Smooth muscle cell (in vitro differentiated cells): ENCODE measurements at regions not wholly inside any gene's neighbourhood (a gene's known extent, or its start where the extent isn't known, plus 50 kb on each side); places are given as distances from the start of the nearest gene placed in this dataset.

Experiments
- DNase-seq: peaks from one replicate; lab custom pipeline; 2025; ENCODE audit not compliant: unreplicated experiment; lab: John Stamatoyannopoulos, UW
- H2AFZ ChIP-seq: fragments of 200-600 bp; sonication (generic); 2 replicates; pipeline ENCODE4 v1.6.0; 2016; ENCODE audit warnings: antibody characterized with exemption, low read depth, mild to moderate bottlenecking
- H3F3A ChIP-seq: fragments of 200-600 bp; sonication (generic); 2 replicates; pipeline ENCODE4 v1.6.0; 2017; ENCODE audit warnings: antibody characterized with exemption, low read depth
- H3K27ac ChIP-seq: fragments of 200-600 bp; sonication (generic); 2 replicates; pipeline ENCODE4 v1.5.1; 2016; ENCODE audit warnings: low read depth, mild to moderate bottlenecking
- H3K27me3 ChIP-seq: fragments of 200-600 bp; sonication (generic); 2 replicates; pipeline ENCODE4 v1.6.1; 2016; ENCODE audit warnings: low read depth, mild to moderate bottlenecking
- H3K36me3 ChIP-seq: fragments of 200-600 bp; sonication (generic); 2 replicates; pipeline ENCODE4 v1.5.1; 2016; ENCODE audit warnings: low read depth
- H3K4me1 ChIP-seq: fragments of 200-600 bp; sonication (generic); 2 replicates; pipeline ENCODE4 v1.5.1; 2016; ENCODE audit warnings: low read depth
- H3K4me2 ChIP-seq: fragments of 200-600 bp; sonication (generic); 2 replicates; pipeline ENCODE4 v1.6.0; 2016; ENCODE audit warnings: mild to moderate bottlenecking
- H3K4me3 ChIP-seq: fragments of 200-600 bp; sonication (generic); 2 replicates; pipeline ENCODE4 v1.5.1; 2016; ENCODE audit warnings: mild to moderate bottlenecking
- H3K79me2 ChIP-seq: fragments of 200-600 bp; sonication (generic); 2 replicates; pipeline ENCODE4 v1.6.0; 2016; ENCODE audit warnings: low read depth, mild to moderate bottlenecking
- H3K9ac ChIP-seq: fragments of 200-600 bp; sonication (generic); 2 replicates; pipeline ENCODE4 v1.6.0; 2016; ENCODE audit warnings: low read depth
- H3K9me3 ChIP-seq: fragments of 200-600 bp; sonication (generic); replicated peaks from 2 replicates; pipeline ENCODE4 v1.5.1; 2016; ENCODE audit warnings: low read depth
- H4K20me1 ChIP-seq: fragments of 200-600 bp; sonication (generic); 2 replicates; pipeline ENCODE4 v1.6.0; 2016; ENCODE audit warnings: low read depth
- whole genome bisulfite sequencing: methylation state at CpG from one replicate; pipeline ENCODE4 v1.1.7; 2016; ENCODE audit warnings: low lambda C conversion rate; 5-methylcytosine and 5-hydroxymethylcytosine counted together
- TF ChIP-seq, protein P1 (sequence below): fragments of 200-600 bp; sonication (generic); IDR thresholded peaks from 2 replicates; pipeline ENCODE4 v1.5.1; 2017; ENCODE audit warnings: borderline replicate concordance, mild to moderate bottlenecking, antibody characterized with exemption; ENCODE audit not compliant: insufficient read depth, poor library complexity, severe bottlenecking

DNA sequence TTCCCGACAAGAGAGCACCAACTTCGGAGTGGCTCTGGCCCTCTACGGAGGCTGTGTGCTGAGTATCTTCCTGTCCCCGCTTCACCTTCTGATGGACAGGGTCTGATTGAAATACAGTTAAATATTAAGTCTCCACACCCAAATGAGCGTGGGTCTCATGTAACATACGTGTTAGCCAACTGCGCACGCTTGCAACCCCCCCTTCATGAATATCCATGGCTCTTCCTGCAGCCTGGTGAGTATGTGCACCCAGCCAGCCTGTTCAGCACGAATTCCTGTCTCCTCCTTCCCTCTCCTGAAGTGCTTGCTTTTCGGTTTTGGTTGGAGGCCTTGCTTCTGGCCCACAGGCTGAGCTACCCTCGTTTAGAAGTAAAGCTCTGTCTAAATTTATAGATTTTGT, 102.9 kb upstream of the FRMD1 start:
- WGBS: 91% methylated on average over 11 of the region's 11 CpGs

DNA sequence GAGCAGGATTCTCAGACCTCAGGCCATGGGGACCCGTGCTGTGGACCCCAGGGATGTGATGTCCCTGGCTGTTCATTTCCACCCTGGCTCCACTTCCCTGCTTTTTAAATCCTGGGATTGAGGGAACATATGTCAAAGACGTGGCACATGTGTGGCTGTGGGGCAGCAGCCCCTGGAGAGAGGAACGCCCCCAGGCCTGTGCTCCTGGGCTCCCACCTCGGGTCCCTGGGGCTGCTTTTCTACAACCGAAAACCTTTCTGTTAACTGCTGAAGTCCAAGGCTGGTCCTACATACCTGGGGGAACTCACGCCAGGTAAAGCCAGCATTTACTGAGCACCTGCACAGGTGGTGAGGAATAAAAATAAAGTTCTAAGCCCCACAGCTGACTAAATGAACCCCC, 102.3 kb upstream of the FRMD1 start:
- Histone ChIP-seq H3K4me1 (peaks cover 7% of the 10 kb centered on the region), H3K4me3 (no peak overlapping the region), H2AFZ (no peak overlapping the region), H3K79me2 (no peaks in the 10 kb centered on the region), H3K27me3 (no peaks in the 10 kb centered on the region), H3K27ac (no peak overlapping the region), H3K9me3 (no peaks in the 10 kb centered on the region), H4K20me1 (no peaks in the 10 kb centered on the region), H3F3A (no peaks in the 10 kb centered on the region), H3K9ac (no peak overlapping the region), H3K36me3 (no peaks in the 10 kb centered on the region), H3K4me2 (no peak overlapping the region)
- TF ChIP-seq, protein P1, sequence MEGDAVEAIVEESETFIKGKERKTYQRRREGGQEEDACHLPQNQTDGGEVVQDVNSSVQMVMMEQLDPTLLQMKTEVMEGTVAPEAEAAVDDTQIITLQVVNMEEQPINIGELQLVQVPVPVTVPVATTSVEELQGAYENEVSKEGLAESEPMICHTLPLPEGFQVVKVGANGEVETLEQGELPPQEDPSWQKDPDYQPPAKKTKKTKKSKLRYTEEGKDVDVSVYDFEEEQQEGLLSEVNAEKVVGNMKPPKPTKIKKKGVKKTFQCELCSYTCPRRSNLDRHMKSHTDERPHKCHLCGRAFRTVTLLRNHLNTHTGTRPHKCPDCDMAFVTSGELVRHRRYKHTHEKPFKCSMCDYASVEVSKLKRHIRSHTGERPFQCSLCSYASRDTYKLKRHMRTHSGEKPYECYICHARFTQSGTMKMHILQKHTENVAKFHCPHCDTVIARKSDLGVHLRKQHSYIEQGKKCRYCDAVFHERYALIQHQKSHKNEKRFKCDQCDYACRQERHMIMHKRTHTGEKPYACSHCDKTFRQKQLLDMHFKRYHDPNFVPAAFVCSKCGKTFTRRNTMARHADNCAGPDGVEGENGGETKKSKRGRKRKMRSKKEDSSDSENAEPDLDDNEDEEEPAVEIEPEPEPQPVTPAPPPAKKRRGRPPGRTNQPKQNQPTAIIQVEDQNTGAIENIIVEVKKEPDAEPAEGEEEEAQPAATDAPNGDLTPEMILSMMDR: no peak
- DNase-seq: no peak
- WGBS: 88% methylated on average over 6 of the region's 6 CpGs

More for the DNA sequence above, 102.9 kb upstream of the FRMD1 start:
- H3K9me3 ChIP-seq: no peaks in the 10 kb centered on the region
- no peak overlapping the region for H3K4me2 ChIP-seq
- H3F3A ChIP-seq: no peaks in the 10 kb centered on the region
- TF ChIP-seq, protein P1: no peak
- no peak overlapping the region for H3K9ac ChIP-seq
- H3K27ac ChIP-seq: no peak overlapping the region
- no peaks in the 10 kb centered on the region for H3K27me3 ChIP-seq
- H3K79me2 ChIP-seq: no peaks in the 10 kb centered on the region
- no peak overlapping the region for H3K4me3 ChIP-seq
- DNase-seq: no peak
- H4K20me1 ChIP-seq: no peaks in the 10 kb centered on the region
- no peak overlapping the region for H2AFZ ChIP-seq
- no peaks in the 10 kb centered on the region for H3K36me3 ChIP-seq
- peaks cover 7% of the 10 kb centered on the region for H3K4me1 ChIP-seq

DNA sequence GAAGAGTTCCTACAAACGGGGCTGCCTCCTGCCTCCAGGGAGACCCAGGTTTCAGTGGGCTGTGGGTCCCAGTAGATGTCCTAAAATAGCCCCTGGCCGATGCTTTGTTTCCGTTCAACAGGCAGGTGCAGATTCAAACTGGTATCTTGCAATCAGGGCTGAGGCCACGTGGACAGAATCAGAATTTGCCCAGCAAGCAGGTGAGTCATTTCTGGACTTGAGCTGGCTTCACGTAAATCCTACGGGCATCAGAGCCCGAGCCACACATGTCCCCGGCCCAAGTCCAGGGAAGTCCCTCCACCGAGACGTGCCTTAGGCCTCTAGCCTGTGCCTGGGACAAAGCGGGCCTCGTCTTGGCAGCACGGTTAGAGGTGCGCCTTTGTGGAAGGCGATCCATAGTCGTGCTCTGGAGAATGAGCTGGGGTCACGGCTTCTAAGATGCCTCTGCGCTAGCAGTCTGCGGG, 101.6 kb upstream of the FRMD1 start:
- Histone ChIP-seq H3K4me2 (no peak overlapping the region), H3K36me3 (no peaks in the 10 kb centered on the region), H3K27ac (no peak overlapping the region), H3K27me3 (no peaks in the 10 kb centered on the region), H3F3A (no peaks in the 10 kb centered on the region), H3K4me3 (no peak overlapping the region), H3K9me3 (no peaks in the 10 kb centered on the region), H3K79me2 (no peaks in the 10 kb centered on the region), H4K20me1 (no peaks in the 10 kb centered on the region), H3K4me1 (peaks cover 7% of the 10 kb centered on the region), H3K9ac (no peak overlapping the region), H2AFZ (no peak overlapping the region)
- TF ChIP-seq, protein P1: no peak
- DNase-seq: no peak
- WGBS: 76% methylated on average over 19 of the region's 19 CpGs

DNA sequence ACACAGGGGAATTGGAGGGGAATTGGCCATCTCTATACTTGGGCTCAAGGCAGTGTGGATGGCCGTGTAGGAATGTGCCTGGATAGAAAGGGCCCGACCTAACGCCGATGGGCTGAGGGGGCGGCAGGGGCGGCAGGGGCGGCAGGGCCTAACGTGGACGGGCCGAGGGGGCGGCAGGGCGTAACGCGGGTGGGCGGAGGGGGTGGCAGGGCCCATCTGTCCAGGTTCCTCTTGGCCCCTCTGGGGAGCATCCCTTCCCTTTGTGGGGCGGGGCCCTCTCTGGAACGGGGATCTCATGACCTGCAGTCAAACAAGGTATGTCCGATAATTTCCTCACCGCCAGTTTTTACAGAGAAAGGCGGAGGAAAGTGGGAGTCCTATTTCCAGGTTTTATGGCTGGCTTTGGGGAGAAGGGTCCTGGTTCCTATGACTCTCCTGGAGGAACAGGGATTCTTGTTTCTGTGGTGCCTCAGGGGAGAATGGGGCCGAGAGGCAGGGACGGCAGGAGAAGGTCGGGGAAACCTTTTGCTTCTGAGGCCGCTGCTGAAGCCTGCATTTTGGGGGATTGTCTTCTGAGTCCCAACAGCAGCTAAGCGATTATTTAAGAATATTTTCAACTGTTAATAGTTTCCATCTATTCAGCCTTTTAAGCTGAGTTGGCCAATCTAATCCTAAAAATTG, 100.8 kb upstream of the FRMD1 start:
- TF ChIP-seq, protein P1: no peak
- Histone ChIP-seq H3K4me3 (no peak overlapping the region), H3K27me3 (no peaks in the 10 kb centered on the region), H3K4me1 (peaks cover 7% of the 10 kb centered on the region), H3K79me2 (no peaks in the 10 kb centered on the region), H3K36me3 (no peaks in the 10 kb centered on the region), H4K20me1 (no peaks in the 10 kb centered on the region), H3K4me2 (no peak overlapping the region), H3F3A (no peaks in the 10 kb centered on the region), H3K9ac (no peak overlapping the region), H3K9me3 (no peaks in the 10 kb centered on the region), H3K27ac (no peak overlapping the region), H2AFZ (no peak overlapping the region)
- WGBS: 94% methylated on average over 25 of the region's 25 CpGs
- no peak for DNase-seq
